ENCODE measurements at regions not wholly inside any gene's neighbourhood (a gene's known extent, or its start where the extent isn't known, plus 50 kb on each side); places are given as distances from the start of the nearest gene placed in this dataset.

GRCh38 chr5:145044970-145045369 lies 790.2 kb downstream of the PRELID2 start:
- no peak for TF ChIP-seq CTCF (conservative IDR thresholded peaks at IDR 0.05; ENCODE audit: low read depth, low read length)
- no peaks in the 10 kb centered on the region for H3K36me3 ChIP-seq (ENCODE audit: insufficient read depth, low read length, poor library complexity, severe bottlenecking)
- H3K27ac ChIP-seq (ENCODE audit: low read depth, low read length, poor library complexity, severe bottlenecking): no peak overlapping the region
- H3K4me1 ChIP-seq (ENCODE audit: insufficient read depth, low read length, poor library complexity, severe bottlenecking): no peaks in the 10 kb centered on the region
- DNase-seq (ENCODE audit: low spot score): no peak
- ChIA-PET POLR2A (ENCODE audit: low non-redundant PET) (no interaction called here), CTCF (no interaction called here)
- intact Hi-C loops (cut with micrococcal nuclease; ENCODE audit: unreplicated experiment): no loop called here
- H3K9me3 ChIP-seq (ENCODE audit: low read depth, low read length, poor library complexity, severe bottlenecking): no peaks in the 10 kb centered on the region
- BruUV-seq (replicated peaks): no TSS peak
- no peak overlapping the region for H3K4me3 ChIP-seq (ENCODE audit: low read depth, low read length, poor library complexity, severe bottlenecking)
- H3K27me3 ChIP-seq (replicated peaks; ENCODE audit: insufficient read depth, low read depth, low read length, poor library complexity): no peaks in the 10 kb centered on the region

DNA sequence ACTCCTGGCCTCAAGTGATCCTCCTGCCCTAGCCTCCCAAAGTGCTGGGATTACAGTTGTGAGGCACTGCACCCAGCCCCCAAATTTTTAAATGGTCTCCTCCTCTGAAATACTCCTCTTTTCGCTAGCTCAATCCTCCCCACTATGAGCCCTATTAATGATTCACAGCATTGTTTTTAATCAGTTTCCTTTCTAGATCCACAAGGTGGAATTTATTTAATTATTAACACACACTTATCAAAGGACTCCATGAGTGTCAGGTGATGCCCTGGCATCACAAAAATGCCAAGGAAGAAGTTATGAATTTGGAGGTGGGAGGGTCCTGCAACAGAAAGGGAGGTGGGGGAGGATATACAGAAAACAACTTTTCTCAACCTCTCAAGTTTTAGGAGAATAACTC lies 806.5 kb downstream of the PRELID2 start:
- no peaks in the 10 kb centered on the region for H3K9me3 ChIP-seq (ENCODE audit: low read depth, low read length, poor library complexity, severe bottlenecking)
- H3K36me3 ChIP-seq (ENCODE audit: insufficient read depth, low read length, poor library complexity, severe bottlenecking): no peaks in the 10 kb centered on the region
- no peak overlapping the region for H3K27ac ChIP-seq (ENCODE audit: low read depth, low read length, poor library complexity, severe bottlenecking)
- TF ChIP-seq EZH2 (IDR thresholded peaks at IDR 0.05; ENCODE audit: borderline replicate concordance, low read depth, low read length, poor library complexity, severe bottlenecking) (no peak), CTCF (conservative IDR thresholded peaks at IDR 0.05; ENCODE audit: low read depth, low read length) (no peak)
- no peaks in the 10 kb centered on the region for H3K4me1 ChIP-seq (ENCODE audit: insufficient read depth, low read length, poor library complexity, severe bottlenecking)
- H3K27me3 ChIP-seq (replicated peaks; ENCODE audit: insufficient read depth, low read depth, low read length, poor library complexity): no peaks in the 10 kb centered on the region
- ChIA-PET POLR2A (ENCODE audit: low non-redundant PET) (no interaction called here), CTCF (no interaction called here)
- intact Hi-C loops (cut with micrococcal nuclease; ENCODE audit: unreplicated experiment): no loop called here
- DNase-seq (ENCODE audit: low spot score): no peak
- H3K4me3 ChIP-seq (ENCODE audit: low read depth, low read length, poor library complexity, severe bottlenecking): no peak overlapping the region
- BruUV-seq (replicated peaks): no TSS peak

GRCh38 chr5:145027286-145027685 lies 807.9 kb downstream of the PRELID2 start:
- no peak overlapping the region for H3K4me3 ChIP-seq (ENCODE audit: low read depth, low read length, poor library complexity, severe bottlenecking)
- no peaks in the 10 kb centered on the region for H3K4me1 ChIP-seq (ENCODE audit: insufficient read depth, low read length, poor library complexity, severe bottlenecking)
- no peaks in the 10 kb centered on the region for H3K9me3 ChIP-seq (ENCODE audit: low read depth, low read length, poor library complexity, severe bottlenecking)
- no peak for DNase-seq (ENCODE audit: low spot score)
- H3K27me3 ChIP-seq (replicated peaks; ENCODE audit: insufficient read depth, low read depth, low read length, poor library complexity): no peaks in the 10 kb centered on the region
- ChIA-PET CTCF (no interaction called here), POLR2A (ENCODE audit: low non-redundant PET) (no interaction called here)
- no peaks in the 10 kb centered on the region for H3K36me3 ChIP-seq (ENCODE audit: insufficient read depth, low read length, poor library complexity, severe bottlenecking)
- no peak overlapping the region for H3K27ac ChIP-seq (ENCODE audit: low read depth, low read length, poor library complexity, severe bottlenecking)
- TF ChIP-seq EZH2 (IDR thresholded peaks at IDR 0.05; ENCODE audit: borderline replicate concordance, low read depth, low read length, poor library complexity, severe bottlenecking) (no peak), CTCF (conservative IDR thresholded peaks at IDR 0.05; ENCODE audit: low read depth, low read length) (no peak)
- intact Hi-C loops (cut with micrococcal nuclease; ENCODE audit: unreplicated experiment): no loop called here
- no TSS peak for BruUV-seq (replicated peaks)

Measured in A673 (cell line).